H1 (cell line): ENCODE measurements at regions not wholly inside any gene's neighbourhood (a gene's known extent, or its start where the extent isn't known, plus 50 kb on each side); places are given as distances from the start of the nearest gene placed in this dataset.

Source experiments
- CTCF ChIA-PET: fragments of 300-600 bp; sonication (Branson Sonifier 250); formaldehyde crosslinking; loops from one replicate; lab custom pipeline; 2021; ENCODE audit not compliant: partially characterized antibody; lab: Charles Lee
- POLR2A ChIA-PET: fragments of 300-600 bp; sonication (Branson Sonifier 250); formaldehyde crosslinking; loops from one replicate; lab custom pipeline; 2021; ENCODE audit warnings: inconsistent platforms; ENCODE audit not compliant: partially characterized antibody; lab: Charles Lee
- DNase-seq, 2 experiments: peaks; one replicate each; pipeline versions ENCODE4 v3.0.0 to v3.0.0-alpha.2; 2010 to 2022; ENCODE audit warnings: low spot score in 2 of 2, low read depth in 1 of 2, mixed read lengths in 1 of 2
- FAIRE-seq: peaks from 2 replicates; lab custom pipeline; 2011; peaks lifted over from hg19 to GRCh38; lab: Jason Lieb, UNC
- H2AFZ ChIP-seq: 2 replicates; pipeline ENCODE4 v1.8.1; 2012; ENCODE audit warnings: low read length, inconsistent platforms
- H2AK5ac ChIP-seq: 2 replicates; pipeline ENCODE4 v1.6.1; 2013; ENCODE audit warnings: low read depth, low read length
- H2BK120ac ChIP-seq: replicated peaks from 2 replicates; pipeline ENCODE3; 2013; ENCODE audit warnings: low read depth, low read length, inconsistent platforms
- H2BK12ac ChIP-seq: 2 replicates; pipeline ENCODE4 v1.6.1; 2013; ENCODE audit warnings: low read depth, low read length
- H2BK15ac ChIP-seq: 2 replicates; pipeline ENCODE4 v1.6.1; 2013; ENCODE audit warnings: low read length
- H2BK20ac ChIP-seq: 2 replicates; pipeline ENCODE4 v1.6.1; 2013; ENCODE audit warnings: low read length
- H2BK5ac ChIP-seq: 2 replicates; pipeline ENCODE4 v1.6.1; 2013; ENCODE audit warnings: low read depth, low read length
- H3K14ac ChIP-seq: 2 replicates; pipeline ENCODE4 v1.6.1; 2013; ENCODE audit warnings: inconsistent platforms; ENCODE audit not compliant: insufficient read length
- H3K18ac ChIP-seq: 2 replicates; pipeline ENCODE4 v1.6.1; 2013; ENCODE audit warnings: low read length; ENCODE audit errors: extremely low read depth
- H3K23ac ChIP-seq: 2 replicates; pipeline ENCODE4 v1.6.1; 2013; ENCODE audit warnings: inconsistent platforms; ENCODE audit not compliant: insufficient read length
- H3K23me2 ChIP-seq: 2 replicates; pipeline ENCODE4 v1.6.1; 2013; ENCODE audit warnings: low read depth, low read length
- H3K27ac ChIP-seq: 2 replicates; pipeline ENCODE4 v1.6.1; 2011; ENCODE audit warnings: low read depth, low read length, inconsistent platforms
- H3K27me3 ChIP-seq, 4 experiments: replicated peaks in 1 of 4; 1 replicate in 1 of 4; 2 replicates in 3 of 4; pipeline versions ENCODE4 v1.6.1 to v1.8.1; 2011 to 2013; ENCODE audit warnings: low read length in 3 of 4, mild to moderate bottlenecking in 3 of 4, inconsistent platforms in 2 of 4, mixed read lengths in 2 of 4, moderate library complexity in 1 of 4; ENCODE audit not compliant: control insufficient read depth in 3 of 4, insufficient read depth in 3 of 4; ENCODE audit errors: extremely low read depth in 1 of 4
- H3K36me3 ChIP-seq, 4 experiments: 2 replicates each; pipeline versions ENCODE4 v1.6.1 to v1.8.1; 2011 to 2013; ENCODE audit warnings: mild to moderate bottlenecking in 4 of 4, low read length in 3 of 4, moderate library complexity in 2 of 4, control low read depth in 1 of 4, inconsistent platforms in 1 of 4; ENCODE audit not compliant: insufficient read depth in 4 of 4, control insufficient read depth in 2 of 4
- H3K4ac ChIP-seq: replicated peaks from 2 replicates; pipeline ENCODE3; 2013; ENCODE audit warnings: low read length, low read depth, mixed read lengths, inconsistent platforms; ENCODE audit not compliant: insufficient read length
- H3K4me1 ChIP-seq, 4 experiments: replicated peaks in 1 of 4; 1 replicate in 1 of 4; 2 replicates in 3 of 4; pipeline versions ENCODE4 v1.6.1 to v1.8.1; 2011 to 2013; ENCODE audit warnings: low read length in 3 of 4, inconsistent platforms in 2 of 4, mixed read lengths in 1 of 4; ENCODE audit not compliant: insufficient read depth in 4 of 4, control insufficient read depth in 3 of 4
- H3K4me2 ChIP-seq, 2 experiments: 2 replicates each; pipeline versions ENCODE4 v1.6.1 to v1.8.1; 2011 to 2013; ENCODE audit warnings: low read depth in 2 of 2, low read length in 2 of 2, control low read depth in 1 of 2, inconsistent platforms in 1 of 2, mild to moderate bottlenecking in 1 of 2; ENCODE audit not compliant: insufficient read depth in 1 of 2
- H3K4me3 ChIP-seq, 4 experiments: fragments of 200-600, 300-600 bp in 1 of 4; sonication (generic), shearing (Covaris generic), sonication (Bioruptor Twin) in 1 of 4; 2 replicates each; pipeline versions ENCODE4 v1.5.1 to v1.8.1; 2011 to 2016; ENCODE audit warnings: low read length in 4 of 4, low read depth in 3 of 4, control low read depth in 2 of 4, inconsistent platforms in 2 of 4, mild to moderate bottlenecking in 2 of 4, mixed read lengths in 1 of 4, moderate library complexity in 1 of 4; ENCODE audit not compliant: insufficient read depth in 2 of 4; ENCODE audit errors: extremely low read depth in 1 of 4
- H3K56ac ChIP-seq: replicated peaks from 2 replicates; pipeline ENCODE3; 2013; ENCODE audit warnings: low read depth, mild to moderate bottlenecking, mixed read lengths, low read length, inconsistent platforms; ENCODE audit not compliant: insufficient read length
- H3K79me1 ChIP-seq: 2 replicates; pipeline ENCODE4 v1.6.1; 2013; ENCODE audit warnings: low read depth, low read length, control low read depth
- H3K79me2 ChIP-seq, 2 experiments: 2 replicates each; pipeline versions ENCODE4 v1.6.1 to v1.8.1; 2012 to 2013; ENCODE audit warnings: low read length in 2 of 2, mild to moderate bottlenecking in 2 of 2, inconsistent platforms in 1 of 2; ENCODE audit not compliant: insufficient read depth in 2 of 2, control insufficient read depth in 1 of 2
- H3K9ac ChIP-seq, 4 experiments: replicated peaks in 1 of 4; 1 replicate in 1 of 4; 2 replicates in 3 of 4; pipeline versions ENCODE4 v1.6.1 to v1.8.1; 2011 to 2013; ENCODE audit warnings: low read depth in 3 of 4, low read length in 3 of 4, control low read depth in 2 of 4, mild to moderate bottlenecking in 2 of 4, moderate library complexity in 2 of 4, inconsistent platforms in 1 of 4; ENCODE audit errors: extremely low read depth in 1 of 4
- H3K9me3 ChIP-seq, 2 experiments: 2 replicates each; pipeline versions ENCODE4 v1.6.1 to v1.8.1; 2012 to 2013; ENCODE audit warnings: mild to moderate bottlenecking in 2 of 2, moderate library complexity in 2 of 2, control low read depth in 1 of 2, inconsistent platforms in 1 of 2, low read depth in 1 of 2, low read length in 1 of 2, mixed read lengths in 1 of 2; ENCODE audit not compliant: insufficient read depth in 2 of 2
- H4K20me1 ChIP-seq, 2 experiments: replicated peaks in 1 of 2; 2 replicates each; pipeline versions ENCODE3 to v1.8.1; 2011 to 2013; ENCODE audit warnings: inconsistent platforms in 2 of 2, low read length in 2 of 2, mild to moderate bottlenecking in 1 of 2; ENCODE audit not compliant: insufficient read depth in 2 of 2, control insufficient read depth in 1 of 2
- H4K5ac ChIP-seq: 2 replicates; pipeline ENCODE4 v1.6.1; 2013; ENCODE audit warnings: low read length, low read depth, mixed read lengths, inconsistent platforms; ENCODE audit not compliant: insufficient read length
- H4K8ac ChIP-seq: 2 replicates; pipeline ENCODE4 v1.8.0; 2013; ENCODE audit warnings: mild to moderate bottlenecking, moderate library complexity, low read length, inconsistent platforms; ENCODE audit not compliant: insufficient read depth; ENCODE audit errors: extremely low read depth
- H4K91ac ChIP-seq: replicated peaks from 2 replicates; pipeline ENCODE3; 2013; ENCODE audit warnings: low read length, mixed read lengths, inconsistent platforms; ENCODE audit not compliant: insufficient read length
- EGR1 ChIP-seq: IDR thresholded peaks from 2 replicates; pipeline ENCODE4 v1.6.1; 2011; ENCODE audit warnings: low read depth, low read length, borderline replicate concordance
- SRF ChIP-seq: IDR thresholded peaks from 2 replicates; pipeline ENCODE4 v1.6.1; 2011; ENCODE audit warnings: mild to moderate bottlenecking, low read depth, low read length, moderate library complexity
- TCF12 ChIP-seq: IDR thresholded peaks from 2 replicates; pipeline ENCODE4 v1.6.1; 2011; ENCODE audit warnings: low read depth, mild to moderate bottlenecking, low read length
- TEAD4 ChIP-seq: IDR thresholded peaks from 2 replicates; pipeline ENCODE4 v1.6.1; 2012; ENCODE audit warnings: low read depth, low read length, inconsistent platforms, mixed read lengths
- YY1 ChIP-seq: IDR thresholded peaks from 2 replicates; pipeline ENCODE4 v1.6.1; 2011; ENCODE audit warnings: low read depth, mild to moderate bottlenecking, low read length
- ZNF274 ChIP-seq: IDR thresholded peaks from 2 replicates; pipeline ENCODE4 v1.7.0; 2012; ENCODE audit warnings: low read length, borderline replicate concordance; ENCODE audit errors: extremely low read depth
- WGBS, 2 experiments: shearing (Covaris generic) in 1 of 2; methylation state at CpG; one replicate each; pipeline versions ENCODE4 v1.1.6 to v1.1.7; 2013 to 2015; ENCODE audit warnings: low lambda C conversion rate in 2 of 2, mixed read lengths in 2 of 2, inconsistent platforms in 1 of 2, low coverage in 1 of 2, missing lambda C conversion rate in 1 of 2; ENCODE audit not compliant: insufficient replicate concordance in 2 of 2, insufficient coverage in 1 of 2, insufficient read length in 1 of 2; ENCODE audit errors: extremely low coverage in 1 of 2, missing lambda C conversion rate in 1 of 2; 5-methylcytosine and 5-hydroxymethylcytosine counted together

DNA sequence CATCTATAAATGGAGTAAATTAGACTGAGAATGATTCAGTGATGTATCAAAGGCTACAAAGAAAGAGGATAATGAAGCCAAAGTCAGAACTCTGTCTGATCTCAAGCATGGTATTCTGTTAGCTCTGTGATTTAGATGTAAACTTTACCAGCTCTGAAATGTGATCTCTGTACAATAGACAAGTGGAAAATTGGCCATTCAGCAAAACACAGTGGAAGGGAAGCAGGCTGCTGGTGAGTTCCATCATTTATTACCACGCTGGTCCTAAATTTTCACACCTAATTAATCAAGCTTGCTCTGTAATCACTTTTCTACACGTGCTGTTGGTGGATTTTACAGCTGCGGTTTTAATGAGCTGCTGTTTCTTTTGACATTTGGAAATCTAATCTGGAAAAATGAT is 145.1 kb upstream of the OPCML start:
- Histone ChIP-seq H2BK20ac (no peak overlapping the region), H3K36me3 (no peaks in the 10 kb centered on the region), H3K79me2 (no peaks in the 10 kb centered on the region), H3K23me2 (no peaks in the 10 kb centered on the region; the same call in 1 of the 2 replicates), H2AK5ac (no peak overlapping the region), H2AFZ (no peak overlapping the region), H2BK15ac (no peak overlapping the region), H3K79me1 (no peaks in the 10 kb centered on the region), H2BK12ac (no peak overlapping the region), H4K91ac (no peak overlapping the region), H3K14ac (no peak overlapping the region), H3K4me1 (peaks cover 0 to 3% (median under 1%) of the 10 kb centered on the region in 4 experiments; a peak in 1 of 7 replicates), H4K8ac (no peak overlapping the region), H2BK5ac (no peak overlapping the region), H3K18ac (no peak overlapping the region), H4K20me1 (no peaks in the 10 kb centered on the region), H3K27me3 (no peaks in the 10 kb centered on the region), H3K27ac (no peak overlapping the region), H3K9me3 (no peaks in the 10 kb centered on the region), H3K4ac (no peak overlapping the region), H3K4me3 (no peak overlapping the region), H3K4me2 (no peak overlapping the region), H3K9ac (no peak overlapping the region), H2BK120ac (no peak overlapping the region), H4K5ac (no peak overlapping the region), H3K23ac (no peak overlapping the region), H3K56ac (no peak overlapping the region)
- WGBS, 2 experiments: 82% methylated on average over 3 of the region's 3 CpGs; no CpG with 5 or more reads in 1 of the 2 experiments
- CTCF ChIA-PET: interaction anchor here (0.8 to 2.0 kb wide), 2 partner anchors 8 to 9 kb away, joined by 3 to 5 read pairs; no protein-coding TSS in a partner anchor
- POLR2A ChIA-PET: no interaction called here
- TF ChIP-seq SRF (no peak), ZNF274 (no peak), EGR1 (no peak), TEAD4 (no peak), YY1 (no peak), TCF12 (no peak)
- DNase-seq (no peak), FAIRE-seq (no peak)
